Mucosa of rectum (tissue), 2 donors: ENCODE measurements at regions not wholly inside any gene's neighbourhood (a gene's known extent, or its start where the extent isn't known, plus 50 kb on each side); places are given as distances from the start of the nearest gene placed in this dataset.

Source experiments
- H3K27ac ChIP-seq, 2 donors: one replicate each; pipeline ENCODE4 v1.7.0; 2013; ENCODE audit warnings: inconsistent platforms in 2 of 2, low read depth in 2 of 2, low read length in 2 of 2
- H3K27me3 ChIP-seq, 2 donors: one replicate each; pipeline ENCODE4 v1.7.0; 2013; ENCODE audit warnings: low read length in 2 of 2; ENCODE audit not compliant: control insufficient read depth in 2 of 2, insufficient read depth in 2 of 2
- H3K36me3 ChIP-seq, 2 donors: one replicate each; pipeline ENCODE4 v1.7.0; 2013; ENCODE audit warnings: low read length in 2 of 2; ENCODE audit not compliant: control insufficient read depth in 2 of 2, insufficient read depth in 2 of 2
- H3K4me1 ChIP-seq, 2 donors: one replicate each; pipeline ENCODE4 v1.7.0; 2013; ENCODE audit warnings: low read length in 2 of 2, mild to moderate bottlenecking in 1 of 2; ENCODE audit not compliant: control insufficient read depth in 2 of 2, insufficient read depth in 2 of 2
- H3K4me3 ChIP-seq, 2 donors: one replicate each; pipeline ENCODE4 v1.7.0; 2013; ENCODE audit warnings: low read length in 2 of 2
- H3K9ac ChIP-seq, 2 donors: one replicate each; pipeline ENCODE4 v1.7.0; 2013; ENCODE audit warnings: low read length in 2 of 2, low read depth in 1 of 2, mild to moderate bottlenecking in 1 of 2
- H3K9me3 ChIP-seq, 2 donors: one replicate each; pipeline ENCODE4 v1.7.0; 2013; ENCODE audit warnings: low read length in 2 of 2; ENCODE audit not compliant: control insufficient read depth in 2 of 2
- donor health status: healthy.
- donor health status: Normal muscosa, but diverticular disease.

GRCh38 chr3:164687211-164687610, 391.1 kb downstream of the SI start:
- Histone ChIP-seq H3K27me3 (no peaks in the 10 kb centered on the region), H3K9ac (no peak overlapping the region), H3K4me1 (no peaks in the 10 kb centered on the region), H3K4me3 (no peak overlapping the region), H3K27ac (no peak overlapping the region), H3K36me3 (no peaks in the 10 kb centered on the region), H3K9me3 (no peaks in the 10 kb centered on the region)

GRCh38 chr3:164683489-164683888, 394.8 kb downstream of the SI start:
- Histone ChIP-seq H3K9me3 (no peaks in the 10 kb centered on the region), H3K9ac (no peak overlapping the region), H3K27me3 (no peaks in the 10 kb centered on the region), H3K4me3 (no peak overlapping the region), H3K4me1 (no peaks in the 10 kb centered on the region), H3K27ac (no peak overlapping the region), H3K36me3 (no peaks in the 10 kb centered on the region)

- H3K9ac ChIP-seq: no peak overlapping the region
- no peaks in the 10 kb centered on the region for H3K36me3 ChIP-seq
- no peaks in the 10 kb centered on the region for H3K27me3 ChIP-seq
- H3K9me3 ChIP-seq: no peaks in the 10 kb centered on the region
- H3K4me3 ChIP-seq: no peak overlapping the region
- no peaks in the 10 kb centered on the region for H3K4me1 ChIP-seq
- H3K27ac ChIP-seq: no peak overlapping the region
Measured at GRCh38 chr3:164679245-164679644, 399.1 kb downstream of the SI start.

- no peak overlapping the region for H3K4me3 ChIP-seq
- H3K36me3 ChIP-seq: no peaks in the 10 kb centered on the region
- H3K4me1 ChIP-seq: no peaks in the 10 kb centered on the region
Measured at GRCh38 chr3:164677317-164677716, 401.0 kb downstream of the SI start.

GRCh38 chr3:164673738-164674137, 404.6 kb downstream of the SI start:
- Histone ChIP-seq H3K4me1 (no peaks in the 10 kb centered on the region), H3K9me3 (no peaks in the 10 kb centered on the region), H3K27ac (no peak overlapping the region), H3K27me3 (no peaks in the 10 kb centered on the region), H3K9ac (no peak overlapping the region), H3K36me3 (no peaks in the 10 kb centered on the region), H3K4me3 (no peak overlapping the region)

More at GRCh38 chr3:164677317-164677716, 401.0 kb downstream of the SI start:
- H3K27me3 ChIP-seq: no peaks in the 10 kb centered on the region
- H3K9me3 ChIP-seq: no peaks in the 10 kb centered on the region
- no peak overlapping the region for H3K9ac ChIP-seq
- H3K27ac ChIP-seq: no peak overlapping the region

- no peaks in the 10 kb centered on the region for H3K36me3 ChIP-seq
- no peak overlapping the region for H3K4me3 ChIP-seq
- H3K9ac ChIP-seq: no peak overlapping the region
Measured at GRCh38 chr3:164658125-164658524, 420.2 kb downstream of the SI start.

GRCh38 chr3:164657631-164658030, 420.7 kb downstream of the SI start:
- H3K27ac ChIP-seq: no peak overlapping the region
- H3K36me3 ChIP-seq: no peaks in the 10 kb centered on the region
- no peak overlapping the region for H3K4me3 ChIP-seq
- no peaks in the 10 kb centered on the region for H3K27me3 ChIP-seq
- no peaks in the 10 kb centered on the region for H3K4me1 ChIP-seq
- H3K9ac ChIP-seq: no peak overlapping the region
- no peaks in the 10 kb centered on the region for H3K9me3 ChIP-seq

More at GRCh38 chr3:164658125-164658524, 420.2 kb downstream of the SI start:
- Histone ChIP-seq H3K27me3 (no peaks in the 10 kb centered on the region), H3K27ac (no peak overlapping the region), H3K9me3 (no peaks in the 10 kb centered on the region), H3K4me1 (no peaks in the 10 kb centered on the region)

- H3K4me3 ChIP-seq: no peak overlapping the region
- no peaks in the 10 kb centered on the region for H3K36me3 ChIP-seq
- no peaks in the 10 kb centered on the region for H3K4me1 ChIP-seq
- H3K9ac ChIP-seq: no peak overlapping the region
- H3K27ac ChIP-seq: no peak overlapping the region
- no peaks in the 10 kb centered on the region for H3K9me3 ChIP-seq
- no peaks in the 10 kb centered on the region for H3K27me3 ChIP-seq
Measured at GRCh38 chr3:164655462-164655861, 422.8 kb downstream of the SI start.

GRCh38 chr3:164641071-164641470, 437.2 kb downstream of the SI start:
- Histone ChIP-seq H3K4me1 (no peaks in the 10 kb centered on the region), H3K27ac (no peak overlapping the region), H3K9me3 (no peaks in the 10 kb centered on the region), H3K4me3 (no peak overlapping the region), H3K36me3 (no peaks in the 10 kb centered on the region), H3K9ac (no peak overlapping the region), H3K27me3 (no peaks in the 10 kb centered on the region)

GRCh38 chr3:164640591-164640990, 437.7 kb downstream of the SI start:
- Histone ChIP-seq H3K9ac (no peak overlapping the region), H3K27me3 (no peaks in the 10 kb centered on the region), H3K4me1 (no peaks in the 10 kb centered on the region), H3K9me3 (no peaks in the 10 kb centered on the region), H3K27ac (no peak overlapping the region), H3K4me3 (no peak overlapping the region), H3K36me3 (no peaks in the 10 kb centered on the region)

- Histone ChIP-seq H3K36me3 (no peaks in the 10 kb centered on the region), H3K4me1 (no peaks in the 10 kb centered on the region), H3K9me3 (no peaks in the 10 kb centered on the region), H3K27me3 (no peaks in the 10 kb centered on the region), H3K27ac (no peak overlapping the region), H3K4me3 (no peak overlapping the region), H3K9ac (no peak overlapping the region)
Measured at GRCh38 chr3:164620956-164621355, 457.3 kb downstream of the SI start.
